GM04503 (cell line): ENCODE measurements at regions not wholly inside any gene's neighbourhood (a gene's known extent, or its start where the extent isn't known, plus 50 kb on each side); places are given as distances from the start of the nearest gene placed in this dataset.

Source experiments
- DNase-seq: peaks from one replicate; pipeline ENCODE4 v3.0.0-alpha.2; 2012; ENCODE audit warnings: low read depth

DNA sequence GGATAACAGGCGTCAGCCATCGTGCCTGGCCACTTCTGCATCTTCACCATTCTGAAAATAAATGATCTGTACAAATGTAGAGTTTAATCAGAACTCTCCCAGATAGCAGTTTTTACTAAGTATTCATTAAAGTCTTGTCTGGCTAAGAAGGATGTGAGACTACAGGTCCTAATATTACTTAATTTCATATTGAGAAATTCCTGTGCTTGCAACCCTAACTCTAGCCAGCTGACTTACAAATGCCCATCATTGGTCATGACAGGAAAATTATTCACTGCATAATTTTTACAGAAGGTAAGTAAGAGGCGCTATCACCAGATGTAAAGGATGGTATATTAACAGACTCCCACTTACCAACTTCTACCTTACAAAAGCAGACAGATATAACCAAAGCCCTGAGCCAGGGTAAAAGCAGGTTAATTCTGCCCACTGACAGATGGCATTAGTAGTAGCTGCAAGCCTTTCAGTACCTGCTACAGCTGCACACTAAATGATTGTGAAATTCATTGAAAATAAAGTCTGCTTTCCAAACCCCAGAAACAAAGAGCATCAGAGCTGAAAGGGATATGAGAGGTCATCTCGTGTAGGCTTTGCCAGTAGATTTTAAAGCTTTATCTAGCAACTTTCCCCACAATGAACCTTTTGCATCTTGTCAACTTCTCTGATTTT lies 55.9 kb upstream of the FOXN2 start:
- DNase-seq: no peak

DNA sequence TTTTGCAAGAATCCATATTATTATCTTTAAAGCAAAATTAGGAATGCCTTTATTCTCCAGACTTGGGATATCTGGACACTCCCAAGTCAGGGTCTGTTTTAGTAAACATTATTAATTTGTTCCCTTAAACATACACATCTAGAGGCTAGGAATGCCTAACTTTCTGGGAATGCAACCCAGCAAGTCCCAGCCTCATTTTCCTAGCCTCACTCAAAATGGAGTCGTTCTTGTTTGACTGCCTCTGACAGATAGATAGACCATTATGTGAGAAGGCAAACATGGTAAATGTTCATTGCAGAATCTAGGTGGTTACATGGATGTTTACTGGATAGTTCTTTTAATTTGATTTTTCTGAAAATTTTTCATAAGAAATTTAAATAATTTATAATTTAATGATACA lies 54.7 kb upstream of the FOXN2 start:
- no peak for DNase-seq

DNA sequence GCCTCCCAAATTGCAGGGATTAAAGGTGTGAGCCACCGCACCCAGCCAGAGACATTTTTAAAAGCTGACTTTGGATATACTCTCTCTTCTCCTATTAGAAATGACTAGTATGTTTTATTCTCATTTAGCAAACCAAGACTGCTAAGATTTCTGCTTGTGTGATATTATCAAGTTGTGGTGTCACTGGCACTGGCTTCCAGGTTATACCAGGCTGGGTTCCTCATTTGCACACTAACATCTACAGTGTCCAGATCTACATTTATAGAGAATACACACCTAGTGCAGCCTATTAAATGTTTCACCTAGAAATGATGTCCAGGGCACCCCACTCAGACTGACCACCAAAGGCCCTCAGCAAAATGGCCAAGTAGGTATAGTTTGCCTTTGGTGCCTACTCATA lies 49.9 kb upstream of the FOXN2 start:
- DNase-seq: no peak
